ENCODE measurements at regions not wholly inside any gene's neighbourhood (a gene's known extent, or its start where the extent isn't known, plus 50 kb on each side); places are given as distances from the start of the nearest gene placed in this dataset.

DNA sequence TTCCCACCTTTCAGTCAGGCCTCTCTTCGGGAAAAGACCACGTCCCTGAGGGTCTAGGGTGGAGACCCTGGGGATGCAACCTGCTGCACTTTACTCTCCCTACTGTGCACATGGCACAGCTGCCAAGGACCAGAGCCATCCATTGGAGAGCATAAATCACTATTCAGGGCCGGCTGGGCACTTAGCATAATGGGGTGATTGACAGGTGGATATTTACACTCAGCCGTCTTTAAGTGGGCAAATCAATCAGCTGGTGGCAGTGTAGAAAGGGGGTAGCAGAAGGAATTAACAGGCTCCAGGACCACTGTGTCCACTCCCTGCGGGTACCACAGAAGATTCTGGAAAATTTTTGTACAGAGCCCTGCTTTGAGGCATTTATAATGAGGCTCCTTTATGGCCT is 87.3 kb upstream of the IRX6 start:
- intact Hi-C loops (cut with micrococcal nuclease) (no loop called here), in situ Hi-C loops (cut with MboI; ENCODE audit: low sequenced_read_pairs) (no loop called here), dilution Hi-C loops (cut with HindIII; ENCODE audit: low sequenced_read_pairs, unreplicated experiment) (no loop called here)
- Histone ChIP-seq H3K4me2 (ENCODE audit: low read depth, low read length) (no peak overlapping the region), H3K9me3 (ENCODE audit: control insufficient read depth, insufficient read depth, low read length) (no peaks in the 10 kb centered on the region), H2BK20ac (ENCODE audit: low read depth, low read length) (no peak overlapping the region), H3K4ac (ENCODE audit: low read depth, low read length) (no peak overlapping the region), H4K20me1 (ENCODE audit: insufficient read depth, low read length) (no peaks in the 10 kb centered on the region), H2AK9ac (replicated peaks; ENCODE audit: low read depth, low read length, poor library complexity) (no peak overlapping the region), H3K9me1 (ENCODE audit: insufficient read depth, low read length) (no peaks in the 10 kb centered on the region), H3K4me1 (ENCODE audit: control insufficient read depth, insufficient read depth, low read length) (no peaks in the 10 kb centered on the region), H3K27ac (ENCODE audit: insufficient read depth, low read length) (no peak overlapping the region), H4K5ac (ENCODE audit: low read depth, low read length) (no peak overlapping the region), H3K9ac (ENCODE audit: low read depth, low read length) (no peak overlapping the region), H2BK5ac (ENCODE audit: low read depth, low read length, poor library complexity, severe bottlenecking) (no peak overlapping the region), H3K36me3 (ENCODE audit: control insufficient read depth, insufficient read depth, low read length) (no peaks in the 10 kb centered on the region), H4K8ac (ENCODE audit: low read depth in 2 of 2, low read length in 2 of 2) (no peak overlapping the region), H2BK15ac (ENCODE audit: low read depth, low read length) (no peak overlapping the region), H3K27me3 (ENCODE audit: control insufficient read depth, insufficient read depth, low read length) (no peaks in the 10 kb centered on the region), H2BK120ac (ENCODE audit: low read depth, low read length) (no peak overlapping the region), H3K23ac (ENCODE audit: low read depth, low read length) (no peak overlapping the region), H3K18ac (ENCODE audit: low read depth, low read length) (no peak overlapping the region), H3K4me3 (ENCODE audit: insufficient read depth, low read depth, low read length) (no peak overlapping the region), H4K91ac (ENCODE audit: insufficient read depth, low read depth, low read length) (no peak overlapping the region), H2AFZ (replicated peaks; ENCODE audit: low read length, poor library complexity) (no peak overlapping the region), H3K14ac (replicated peaks; ENCODE audit: low read depth, low read length) (no peak overlapping the region), H2AK5ac (ENCODE audit: low read depth, low read length) (no peak overlapping the region), H3K79me1 (ENCODE audit: low read depth in 1 of 2, low read length in 2 of 2) (no peaks in the 10 kb centered on the region), H3K56ac (ENCODE audit: extremely low read depth, insufficient read depth, low read length) (no peak overlapping the region)
- ChIA-PET POLR2A (ENCODE audit: unreplicated experiment) (no interaction called here), CTCF (no interaction called here)
- ATAC-seq (ENCODE audit: low read depth) (no peak), DNase-seq (no peak)
- TF ChIP-seq SMC3 (IDR thresholded peaks at IDR 0.05; ENCODE audit: low read depth, low read length) (no peak), FOS (IDR thresholded peaks at IDR 0.05; ENCODE audit: low read depth, low read length) (no peak), RCOR1 (IDR thresholded peaks at IDR 0.05; ENCODE audit: insufficient replicate concordance, low read length) (no peak), RFX5 (IDR thresholded peaks at IDR 0.05; ENCODE audit: low read depth, low read length) (no peak), POLR2A (IDR thresholded peaks at IDR 0.05; ENCODE audit: low read depth, low read length) (no peak), CEBPB (IDR thresholded peaks at IDR 0.05; ENCODE audit: low read depth, low read length) (no peak)
- TF ChIP-seq, protein P1, sequence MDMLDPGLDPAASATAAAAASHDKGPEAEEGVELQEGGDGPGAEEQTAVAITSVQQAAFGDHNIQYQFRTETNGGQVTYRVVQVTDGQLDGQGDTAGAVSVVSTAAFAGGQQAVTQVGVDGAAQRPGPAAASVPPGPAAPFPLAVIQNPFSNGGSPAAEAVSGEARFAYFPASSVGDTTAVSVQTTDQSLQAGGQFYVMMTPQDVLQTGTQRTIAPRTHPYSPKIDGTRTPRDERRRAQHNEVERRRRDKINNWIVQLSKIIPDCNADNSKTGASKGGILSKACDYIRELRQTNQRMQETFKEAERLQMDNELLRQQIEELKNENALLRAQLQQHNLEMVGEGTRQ (IDR thresholded peaks at IDR 0.05; ENCODE audit: low read depth, low read length) = no peak
- BruUV-seq (replicated peaks) = no TSS peak
- no CpG with 5 or more reads among the region's 5 CpGs for WGBS, 2 experiments (ENCODE audit: extremely low coverage in 2 of 2, insufficient read length in 1 of 2)

All from IMR-90 (cell line).